GOT3 (cell line): ENCODE measurements at regions not wholly inside any gene's neighbourhood (a gene's known extent, or its start where the extent isn't known, plus 50 kb on each side); places are given as distances from the start of the nearest gene placed in this dataset.
A peak's percentile ranks its signal among the peaks of the same experiment; 100 is the strongest.
"Not testable (repeated sequence)": the region's sequence is repeated elsewhere in the genome, so short reads cannot be mapped to it uniquely, and the experiment has no call there.

ENCODE experiments used
- DNase-seq: peaks from one replicate; lab custom pipeline; 2025; ENCODE audit warnings: mixed read lengths; lab: John Stamatoyannopoulos, UW

DNA sequence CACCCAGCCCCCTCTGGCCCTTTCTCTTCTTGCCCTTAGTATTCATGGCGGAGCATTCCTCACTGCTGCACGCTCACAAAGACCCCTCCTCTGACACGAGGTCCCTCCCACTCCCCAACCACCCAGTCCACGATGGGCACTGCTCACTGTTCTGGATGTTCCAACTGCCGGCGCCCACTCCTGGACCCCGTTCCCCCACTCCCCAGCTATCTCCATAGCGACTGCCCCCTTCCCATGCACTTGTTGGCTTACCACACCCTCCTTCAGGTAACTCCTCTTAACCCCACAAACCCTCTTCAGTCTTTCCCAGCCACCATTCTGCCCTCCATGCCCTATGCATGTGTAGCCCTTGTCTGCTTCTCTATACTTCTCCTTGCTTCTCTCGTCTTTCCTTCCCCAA is 961.5 kb upstream of the DEFB115 start:
- DNase-seq: not testable (repeated sequence)

DNA sequence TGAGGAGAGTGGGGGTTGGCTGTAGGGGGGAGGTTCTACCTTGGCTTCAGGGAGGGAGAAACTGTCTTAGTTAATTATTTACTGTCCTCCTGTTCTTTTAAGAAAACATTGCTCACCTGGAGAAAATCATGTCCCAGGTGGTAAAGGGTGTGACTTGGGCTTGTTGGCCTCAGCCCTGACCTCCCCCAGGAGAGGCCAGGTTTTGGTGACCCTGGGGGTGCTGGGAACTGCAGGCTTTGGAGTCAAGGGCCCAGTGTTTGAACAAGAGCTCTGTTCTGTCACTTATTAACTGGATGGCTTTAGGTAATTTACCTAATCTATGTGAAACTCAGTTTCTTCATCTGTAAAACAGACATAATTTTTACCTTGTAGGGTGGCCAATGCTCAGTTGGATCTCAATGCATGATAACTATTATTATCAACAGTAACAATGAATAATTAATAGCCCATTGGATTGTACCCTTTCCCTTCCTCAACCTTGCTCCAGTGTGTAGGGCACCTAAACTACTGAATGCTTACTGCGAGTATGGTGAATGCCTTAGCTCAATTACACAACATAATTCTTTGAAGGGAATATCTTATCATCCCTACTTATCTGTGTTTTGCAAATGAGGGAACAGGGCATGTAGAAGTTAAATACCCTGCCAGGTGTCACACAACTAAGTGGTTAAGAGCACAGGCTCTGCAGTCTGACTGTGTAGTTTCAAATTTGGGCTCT is 959.4 kb upstream of the DEFB115 start:
- DNase-seq: not testable (repeated sequence)

DNA sequence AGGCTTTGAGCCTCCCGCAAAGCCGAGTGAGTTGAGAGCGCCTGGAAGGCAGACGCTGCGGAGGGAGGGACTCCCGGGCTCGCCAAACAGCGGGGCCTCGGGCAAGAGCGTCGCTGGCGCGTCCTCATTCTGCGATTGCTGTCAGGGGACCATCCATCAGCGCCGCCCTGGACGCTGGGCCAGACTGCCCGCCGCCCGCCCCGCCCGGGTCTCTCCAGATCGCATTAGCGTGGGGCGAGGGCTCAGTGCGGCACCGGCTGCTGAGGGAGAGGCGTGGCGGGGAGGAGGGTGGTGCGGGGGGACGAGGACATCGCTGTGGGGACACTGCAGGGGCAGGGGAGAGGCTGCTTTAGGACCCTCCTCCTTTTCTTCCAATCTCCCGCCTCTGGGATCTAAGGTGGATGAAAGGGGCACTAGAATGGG is 957.2 kb upstream of the DEFB115 start:
- DNase-seq: not testable (repeated sequence)

DNA sequence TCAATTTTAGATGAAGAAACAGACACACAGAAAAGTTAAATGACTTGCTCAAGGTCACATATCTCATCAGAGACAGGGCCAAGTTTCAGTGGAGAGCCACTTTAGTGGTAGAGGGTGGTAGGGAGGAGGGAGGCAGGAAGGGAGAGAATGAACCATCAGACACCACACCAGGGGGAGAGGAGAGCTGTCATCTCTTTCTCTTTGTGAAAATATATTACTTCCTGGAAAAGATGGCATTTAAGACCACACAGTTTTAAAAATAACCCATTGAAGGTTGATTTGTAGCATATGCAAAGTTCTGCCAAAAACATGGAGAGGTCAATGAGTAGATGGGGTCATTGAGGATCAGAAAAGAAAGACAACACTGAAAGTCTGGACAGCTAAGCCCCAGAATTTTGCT is 954.7 kb upstream of the DEFB115 start:
- DNase-seq: not testable (repeated sequence)

DNA sequence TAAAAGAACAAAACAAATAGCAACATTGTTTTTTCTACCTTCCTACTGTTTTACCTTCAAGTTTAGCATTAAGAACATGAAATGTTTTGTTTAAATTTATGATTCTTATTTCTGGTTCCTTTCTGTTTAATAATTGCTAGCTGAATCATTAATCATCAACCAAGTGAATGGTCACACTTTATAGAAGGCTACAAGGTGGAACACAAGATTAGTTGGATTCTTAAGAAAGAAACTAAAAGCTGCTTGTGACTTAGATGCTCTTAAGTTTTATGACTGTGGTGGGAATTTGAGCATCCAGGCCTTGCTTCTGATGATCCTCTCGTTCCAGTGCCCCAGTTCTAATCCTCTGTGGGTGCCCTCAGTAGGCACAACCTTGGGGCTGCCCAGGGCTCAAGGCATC is 947.5 kb upstream of the DEFB115 start:
- not testable (repeated sequence) for DNase-seq

DNA sequence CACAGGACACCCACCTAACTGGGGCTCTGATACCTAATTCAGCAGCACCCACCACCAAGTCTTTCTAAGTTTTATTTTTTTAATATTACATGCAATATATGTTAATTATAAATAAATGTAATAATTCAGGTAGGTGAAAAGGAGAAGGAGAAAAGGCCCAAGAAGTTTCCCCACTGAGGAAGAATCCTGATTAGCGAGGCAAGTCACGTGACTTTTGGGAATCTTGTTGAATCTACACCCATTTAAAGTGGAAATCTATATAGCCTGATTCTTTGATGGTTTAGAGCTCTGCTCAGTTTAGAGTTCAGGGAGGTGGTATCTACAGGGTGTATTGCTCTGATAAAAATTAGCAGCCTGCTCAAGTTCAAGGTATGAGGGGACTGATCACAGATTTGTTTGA is 947.1 kb upstream of the DEFB115 start:
- not testable (repeated sequence) for DNase-seq

DNA sequence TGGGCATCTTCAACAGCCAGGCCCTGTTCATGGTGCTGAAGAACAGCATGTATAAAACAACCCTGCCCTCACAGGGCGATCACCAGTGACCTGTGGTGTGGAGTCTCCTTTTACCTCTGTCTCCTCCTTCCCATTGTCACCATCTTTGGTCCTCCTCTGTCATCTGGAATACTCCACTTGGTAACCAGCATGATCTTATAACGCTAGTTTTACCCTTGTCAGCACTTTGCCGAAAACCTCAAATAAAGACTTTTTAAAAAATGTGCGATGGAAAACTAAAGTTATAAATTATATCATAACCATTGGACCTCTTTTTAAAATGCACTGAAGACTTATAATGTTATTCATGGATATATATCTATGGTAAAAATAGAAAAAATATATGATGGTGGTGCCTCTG is 945.2 kb upstream of the DEFB115 start:
- not testable (repeated sequence) for DNase-seq

DNA sequence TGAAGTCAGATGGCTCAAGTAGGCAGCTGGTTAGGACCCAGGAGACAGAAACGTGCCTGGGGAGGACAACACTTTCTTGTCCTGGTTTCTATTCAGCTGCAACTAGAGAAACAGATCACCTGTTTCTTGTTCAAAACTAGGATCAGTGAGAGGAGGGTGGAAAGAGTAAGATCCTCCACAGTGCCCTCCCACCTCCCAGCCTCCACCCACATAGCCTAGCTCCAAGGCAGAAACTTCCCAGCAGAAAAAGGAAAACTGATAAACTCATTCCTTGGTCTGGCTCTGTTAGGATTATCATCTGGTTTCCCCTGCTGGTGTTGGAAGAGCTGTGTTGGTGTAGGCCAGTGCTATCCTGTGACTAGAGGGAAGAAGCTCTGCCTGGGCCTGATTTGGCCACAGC is 943.8 kb upstream of the DEFB115 start:
- not testable (repeated sequence) for DNase-seq

DNA sequence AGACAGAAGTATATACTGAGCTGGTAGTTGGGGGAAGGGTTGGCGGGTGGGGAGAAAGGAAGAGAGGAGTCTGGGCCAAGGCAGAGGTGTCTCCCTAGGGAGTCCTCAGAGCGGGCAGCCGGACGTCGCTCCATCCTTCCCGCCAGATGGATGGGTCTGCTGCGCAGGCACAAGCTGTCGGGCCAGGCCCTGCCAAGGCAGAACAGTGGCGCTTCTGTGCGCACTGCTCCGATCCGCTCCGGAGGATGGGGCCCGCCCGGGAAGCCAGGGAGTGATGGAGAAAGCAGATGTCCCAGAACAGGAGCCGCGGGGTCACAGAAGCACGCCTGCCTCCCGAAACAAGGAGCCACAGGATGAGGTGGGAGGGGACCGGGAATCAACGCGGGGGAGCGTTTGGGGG is 941.4 kb upstream of the DEFB115 start:
- not testable (repeated sequence) for DNase-seq

DNA sequence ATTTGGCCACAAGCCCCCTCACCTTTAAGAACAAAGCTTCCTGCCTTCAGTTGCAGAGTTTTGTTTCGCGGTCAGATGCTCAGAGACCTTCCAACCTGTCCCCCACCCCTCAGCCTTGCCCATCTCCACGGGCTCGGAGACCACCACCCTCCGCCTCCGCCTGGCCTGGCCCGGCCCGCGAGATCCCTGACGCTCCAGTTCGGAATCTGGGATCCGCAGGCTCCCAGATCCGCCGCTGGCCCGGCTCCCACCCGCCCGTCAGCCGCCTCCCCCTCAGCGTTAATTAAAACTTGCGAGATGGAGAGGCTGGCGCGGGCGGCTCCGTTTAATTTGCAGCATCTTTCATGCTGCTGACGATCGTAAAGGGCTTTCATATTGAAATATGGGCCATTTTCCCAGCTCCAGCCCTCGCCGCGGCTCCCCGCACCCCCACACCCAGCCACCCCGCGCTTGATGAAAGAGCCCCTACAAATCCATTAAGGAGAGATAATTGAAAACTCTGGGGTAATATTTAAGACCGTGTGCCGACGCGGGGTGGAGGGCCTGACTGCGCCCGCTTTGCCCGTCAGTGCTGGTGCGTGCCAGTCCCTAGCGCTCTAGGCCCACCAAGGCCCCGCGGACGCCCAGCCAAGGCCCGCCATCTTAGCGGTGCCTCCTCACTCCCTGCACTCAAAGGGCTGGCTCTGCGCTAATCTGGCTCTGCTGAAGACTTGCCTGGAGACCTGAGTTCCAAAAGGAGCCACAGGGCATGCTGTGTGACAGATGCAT is 940.7 kb upstream of the DEFB115 start:
- not testable (repeated sequence) for DNase-seq

DNA sequence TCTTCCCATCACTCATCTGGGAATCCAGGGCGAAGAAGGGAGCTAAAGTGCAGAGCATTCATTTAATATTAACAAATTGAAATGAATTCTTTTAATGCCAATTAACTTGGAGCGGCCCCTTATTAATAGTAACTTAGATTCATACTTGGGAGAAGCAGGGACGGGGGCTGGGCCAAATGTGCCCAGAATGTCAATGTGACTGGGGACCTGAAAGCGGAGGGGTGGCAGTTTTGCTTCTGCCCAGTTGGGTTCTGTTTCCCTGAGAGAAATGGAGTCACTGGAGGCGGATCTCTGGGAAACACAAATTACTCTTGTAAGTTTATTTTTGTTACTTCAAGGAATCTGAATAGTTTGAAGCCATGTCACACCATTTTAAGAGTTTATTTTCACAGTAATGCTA is 923.7 kb upstream of the DEFB115 start:
- not testable (repeated sequence) for DNase-seq

DNA sequence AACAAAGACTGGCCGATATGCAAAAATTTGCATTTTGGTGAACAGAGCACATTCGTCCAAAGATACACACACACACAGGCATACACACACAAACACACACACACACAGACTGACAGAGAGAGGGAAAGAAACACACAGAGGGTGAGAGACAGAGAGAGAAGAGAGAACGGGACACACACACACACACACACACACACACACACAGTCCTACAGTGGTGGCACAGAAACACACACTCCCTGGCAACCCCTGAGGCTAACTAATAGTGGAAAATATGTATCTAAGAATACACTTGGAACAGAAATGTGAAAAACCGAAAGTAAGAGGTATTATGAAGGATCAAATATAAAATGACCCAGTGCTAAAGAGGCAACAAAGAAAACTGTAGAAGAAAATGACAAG is 919.9 kb upstream of the DEFB115 start:
- DNase-seq: not testable (repeated sequence)

DNA sequence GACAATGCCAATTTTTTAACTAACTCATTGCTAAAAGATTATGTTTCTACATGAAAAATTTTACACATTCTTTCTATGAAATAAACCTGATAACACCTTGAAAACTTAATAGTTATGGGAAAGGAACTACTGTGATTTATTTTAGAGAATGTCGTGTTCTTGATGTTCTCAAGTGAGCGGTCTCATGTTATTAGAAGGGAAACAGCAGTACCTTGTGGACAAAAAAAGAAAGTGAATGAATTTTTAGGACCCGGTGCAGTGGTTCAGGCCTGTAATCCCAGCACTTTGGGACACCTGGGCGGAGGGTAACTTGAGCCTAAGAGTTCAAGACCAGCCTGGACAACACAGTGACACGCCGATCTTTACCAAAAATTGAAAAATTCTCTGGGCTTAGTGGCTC is 908.5 kb upstream of the DEFB115 start:
- not testable (repeated sequence) for DNase-seq

DNA sequence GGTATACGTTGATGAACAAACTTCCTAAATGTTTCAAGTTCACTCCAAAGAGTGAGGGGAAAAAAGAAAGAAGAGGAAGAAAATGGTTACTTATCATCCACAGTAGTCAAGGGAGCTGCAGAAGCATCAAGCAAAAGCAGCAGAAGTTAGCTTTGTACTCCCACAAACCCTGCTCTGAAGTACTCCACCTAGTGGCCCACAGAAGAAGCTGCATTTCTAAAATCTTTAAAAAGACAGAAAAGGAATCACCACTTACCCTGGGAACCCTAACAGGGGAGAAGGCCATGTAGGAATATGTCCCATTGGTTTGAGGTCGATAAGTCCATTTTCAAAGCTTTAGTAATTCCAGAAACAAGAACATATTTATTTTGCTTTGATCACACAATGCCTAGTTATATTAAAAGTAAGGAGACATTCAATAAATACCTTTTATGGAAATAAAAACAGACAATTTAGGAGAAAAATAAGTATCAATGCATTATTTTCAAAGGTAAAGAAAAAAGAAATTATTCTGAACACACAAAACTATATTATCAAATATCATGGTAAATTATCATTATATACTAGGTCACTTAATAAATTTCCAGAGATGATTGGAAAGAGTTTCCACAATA is 900.5 kb upstream of the DEFB115 start:
- DNase-seq: not testable (repeated sequence)

DNA sequence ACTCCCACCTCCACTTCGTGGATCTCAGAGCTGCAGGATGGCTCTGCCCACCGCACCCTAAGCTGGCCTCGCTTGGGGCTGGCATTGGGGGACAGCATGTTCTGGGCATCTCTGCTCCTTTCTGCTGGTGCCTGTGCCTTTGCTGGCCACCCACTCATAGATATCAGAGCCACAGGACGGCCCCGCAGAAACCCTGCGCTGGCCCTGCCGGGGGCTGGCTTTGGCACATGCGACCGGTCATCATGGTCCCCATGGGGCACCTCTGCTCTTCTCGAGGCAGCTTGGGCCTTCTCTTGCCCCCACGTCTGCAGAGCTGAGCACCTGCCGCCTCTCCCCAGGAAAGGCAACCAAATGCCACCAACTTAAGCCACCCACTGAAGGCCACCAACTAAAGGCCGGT is 895.7 kb upstream of the DEFB115 start:
- DNase-seq: not testable (repeated sequence)

DNA sequence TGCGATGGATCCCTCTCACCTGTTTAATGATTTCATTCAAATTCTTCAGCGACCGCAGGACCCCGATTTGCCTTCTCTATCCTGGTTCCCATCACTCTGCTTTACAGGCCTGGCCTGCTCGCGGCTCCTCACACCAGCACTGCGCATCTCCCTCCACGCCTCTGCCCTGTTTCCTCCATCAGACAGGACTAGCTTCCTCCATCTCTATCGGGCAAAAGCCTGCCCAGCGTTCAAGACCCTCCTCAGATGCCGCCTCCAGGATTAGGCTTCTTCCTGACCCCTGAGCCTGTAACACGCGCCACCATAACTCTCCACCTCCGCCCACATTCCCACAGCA is 881.1 kb upstream of the DEFB115 start:
- DNase-seq: not testable (repeated sequence)

DNA sequence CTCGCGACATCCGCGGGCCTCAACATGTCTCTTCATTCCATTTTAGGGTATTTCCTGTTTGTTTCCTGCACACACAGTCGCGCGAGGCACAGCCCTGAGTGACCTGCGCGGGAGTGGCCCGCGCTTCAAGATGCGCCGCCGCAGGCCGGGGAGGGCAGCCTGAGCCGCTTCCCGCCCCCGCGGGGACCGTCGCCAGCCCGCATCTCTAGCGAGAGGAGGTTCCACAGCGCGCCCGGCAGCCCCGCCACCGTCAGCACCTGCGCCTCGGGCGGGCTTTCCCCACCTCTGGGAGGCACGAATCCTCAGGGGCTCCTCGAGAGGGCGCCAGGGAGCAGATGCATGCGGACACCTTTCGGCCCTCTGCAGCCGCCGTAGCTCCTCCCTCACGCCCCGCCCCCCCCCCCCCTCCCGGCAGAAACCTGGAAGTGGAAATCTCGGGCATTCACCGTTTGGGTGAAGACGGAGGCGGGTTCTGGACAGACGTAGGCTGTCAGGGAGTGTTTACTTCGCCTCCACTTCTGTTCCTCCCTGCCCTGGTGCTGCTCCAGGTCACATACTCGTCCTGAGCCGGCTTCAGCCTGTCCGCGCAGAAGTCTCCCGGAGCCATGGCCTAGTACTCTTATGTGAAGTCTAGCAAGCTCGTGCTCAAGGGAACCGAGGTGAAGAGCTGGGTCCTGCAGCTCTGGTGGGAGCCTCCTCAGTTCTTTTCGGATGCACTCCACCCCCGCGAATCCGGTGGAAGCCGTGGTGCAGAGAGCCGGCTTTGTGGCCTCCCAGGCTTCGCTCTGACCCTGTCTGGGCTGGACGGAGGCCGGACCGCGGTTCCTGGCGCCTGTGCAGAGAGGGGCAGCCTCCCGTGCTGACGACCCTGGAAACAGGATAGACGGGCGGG is 880.5 kb upstream of the DEFB115 start:
- peak; percentile 42 for DNase-seq

DNA sequence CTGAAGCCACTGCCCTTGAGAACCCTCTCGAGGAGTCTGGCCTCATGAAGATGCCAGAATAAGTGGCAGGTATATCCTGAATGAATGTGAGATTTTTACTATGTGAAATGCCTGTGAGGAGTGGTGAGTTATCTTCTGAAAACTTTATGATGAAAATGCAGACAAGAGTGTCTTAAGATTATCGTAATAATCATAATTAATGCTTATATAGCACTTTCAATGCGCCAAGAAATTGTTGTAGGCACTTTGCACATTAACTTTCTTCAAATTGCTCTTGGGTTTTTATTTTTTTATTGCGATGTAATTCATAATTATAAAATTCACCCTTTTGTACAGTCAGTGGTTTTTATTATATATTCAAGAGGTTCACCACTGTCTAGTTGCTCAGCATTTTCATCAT is 879.1 kb upstream of the DEFB115 start:
- DNase-seq: not testable (repeated sequence)

DNA sequence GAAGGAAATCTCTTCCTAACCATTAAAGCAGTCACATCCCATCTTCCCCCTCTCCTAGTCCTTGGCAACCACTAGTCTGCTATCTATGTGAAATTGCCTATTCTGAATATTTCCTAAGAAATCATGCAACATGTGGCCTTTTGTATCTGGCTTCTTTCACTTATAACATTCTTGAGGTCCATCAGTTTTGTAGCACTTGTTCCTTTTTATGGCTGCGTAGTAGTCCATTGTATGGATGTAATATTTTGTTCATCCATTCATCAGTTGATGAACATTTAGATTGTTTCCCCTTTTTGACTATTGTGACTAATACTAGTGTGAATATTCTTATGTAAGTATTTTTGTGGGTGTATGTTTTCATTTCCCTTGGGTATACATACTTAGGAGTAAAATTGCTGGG is 878.7 kb upstream of the DEFB115 start:
- DNase-seq: not testable (repeated sequence)

DNA sequence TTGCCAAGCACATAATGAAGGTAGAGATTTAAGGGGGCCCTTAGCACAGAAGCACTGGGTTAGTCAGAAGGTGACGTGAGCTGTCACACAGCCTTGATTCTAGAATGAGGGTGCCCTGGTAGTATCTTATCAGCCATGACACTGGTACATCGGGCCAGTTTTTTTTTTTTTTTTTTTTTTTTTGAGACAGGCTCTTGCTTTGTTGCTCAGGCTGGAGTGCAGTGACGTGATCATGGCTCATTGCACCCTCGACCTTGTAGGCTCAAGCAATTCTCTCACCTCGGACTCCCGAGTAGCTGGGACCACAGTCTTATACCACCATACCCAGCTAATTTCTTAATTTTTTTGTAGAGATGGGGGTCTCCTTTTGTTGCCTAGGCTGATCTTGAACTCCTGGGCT is 872.6 kb upstream of the DEFB115 start:
- DNase-seq: not testable (repeated sequence)

DNA sequence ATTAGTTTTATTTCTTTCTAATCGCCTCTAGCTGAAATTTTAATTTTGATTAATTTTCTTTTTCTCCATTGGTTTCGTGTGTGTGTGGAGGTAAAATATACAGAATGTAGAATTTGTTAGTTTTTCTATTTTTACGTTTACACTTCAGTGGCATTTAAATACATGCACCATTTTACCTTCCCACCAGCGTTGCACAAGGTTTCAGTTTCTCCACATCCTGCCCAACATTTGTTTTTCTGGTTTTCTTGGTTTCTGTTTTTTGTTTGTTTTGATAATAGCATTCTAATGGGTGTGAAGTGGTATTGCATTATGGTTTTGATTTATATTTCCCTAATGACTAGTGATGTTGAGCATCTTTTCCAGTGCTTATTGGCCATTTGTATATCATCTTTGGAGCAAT is 871.4 kb upstream of the DEFB115 start:
- not testable (repeated sequence) for DNase-seq

DNA sequence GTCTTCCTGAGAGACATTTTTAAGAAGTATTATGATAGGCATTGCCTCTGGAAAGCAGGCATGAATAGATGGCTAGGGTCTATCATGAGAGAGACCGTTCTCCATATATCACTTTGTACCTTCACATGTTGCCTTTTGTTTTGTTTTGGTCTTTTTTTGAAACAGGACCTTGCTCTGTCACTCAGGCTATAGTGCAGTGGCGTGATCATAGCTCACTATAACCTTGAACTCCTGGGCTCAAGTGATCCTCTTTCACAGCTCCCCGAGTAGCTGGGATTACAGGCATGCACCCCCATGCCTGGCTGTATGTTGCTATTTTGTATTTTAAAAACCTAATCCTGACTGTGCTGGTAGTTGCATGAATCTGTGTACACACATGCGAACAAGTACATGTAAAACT is 869.6 kb upstream of the DEFB115 start:
- DNase-seq: not testable (repeated sequence)
